ENCODE measurements at regions not wholly inside any gene's neighbourhood (a gene's known extent, or its start where the extent isn't known, plus 50 kb on each side); places are given as distances from the start of the nearest gene placed in this dataset.
A peak's percentile ranks its signal among the peaks of the same experiment; 100 is the strongest.

- DNase-seq = no peak
These were observed 654.7 kb upstream of the ARGLU1 start for GRCh38 chr13:107222597-107222996.

- no peak for DNase-seq
These were observed 652.3 kb upstream of the ARGLU1 start for GRCh38 chr13:107220245-107220644.

- DNase-seq = no peak
These were observed 649.3 kb upstream of the ARGLU1 start for GRCh38 chr13:107217251-107217650.

- DNase-seq = no peak
These were observed 648.3 kb upstream of the ARGLU1 start for GRCh38 chr13:107216046-107216755.

GRCh38 chr13:107211073-107211472, 643.1 kb upstream of the ARGLU1 start:
- DNase-seq = peak; percentile 91

GRCh38 chr13:107210723-107211030, 642.7 kb upstream of the ARGLU1 start:
- peak; percentile 90 for DNase-seq

GRCh38 chr13:107209824-107210722, 642.1 kb upstream of the ARGLU1 start:
- DNase-seq = no peak

- no peak for DNase-seq
These were observed 641.0 kb upstream of the ARGLU1 start for GRCh38 chr13:107208889-107209288.

- peak; percentile 75 for DNase-seq
These were observed 637.6 kb upstream of the ARGLU1 start for GRCh38 chr13:107205318-107206104.

- DNase-seq = no peak
These were observed 635.4 kb upstream of the ARGLU1 start for GRCh38 chr13:107203146-107203847.

- DNase-seq = no peak
These were observed 634.6 kb upstream of the ARGLU1 start for GRCh38 chr13:107202371-107203023.

GRCh38 chr13:107200491-107200890, 632.6 kb upstream of the ARGLU1 start:
- DNase-seq = no peak

- no peak for DNase-seq
These were observed 624.4 kb upstream of the ARGLU1 start for GRCh38 chr13:107192289-107192688.

GRCh38 chr13:107190065-107190464, 622.1 kb upstream of the ARGLU1 start:
- DNase-seq = no peak

- DNase-seq = no peak
These were observed 618.0 kb upstream of the ARGLU1 start for GRCh38 chr13:107185889-107186288.

GRCh38 chr13:107170270-107170931, 602.5 kb upstream of the ARGLU1 start:
- no peak for DNase-seq

- DNase-seq = no peak
These were observed 589.3 kb upstream of the ARGLU1 start for GRCh38 chr13:107157271-107157670.

- DNase-seq = no peak
These were observed 576.5 kb upstream of the ARGLU1 start for GRCh38 chr13:107144432-107144831.

- no peak for DNase-seq
These were observed 573.8 kb upstream of the ARGLU1 start for GRCh38 chr13:107141767-107142166.

GRCh38 chr13:107139006-107139405, 571.1 kb upstream of the ARGLU1 start:
- no peak for DNase-seq

- no peak for DNase-seq
These were observed 570.5 kb upstream of the ARGLU1 start for GRCh38 chr13:107138486-107138885.

GRCh38 chr13:107133950-107134349, 566.0 kb upstream of the ARGLU1 start:
- no peak for DNase-seq
